HepG2 (cell line): ENCODE measurements at regions not wholly inside any gene's neighbourhood (a gene's known extent, or its start where the extent isn't known, plus 50 kb on each side); places are given as distances from the start of the nearest gene placed in this dataset.

ENCODE experiments used
- ATAC-seq: fragments of 200-7000 bp; cut with Tn5 transposase; 3 replicates; pipeline ENCODE4 v1.9.1; 2020; ENCODE audit warnings: mild to moderate bottlenecking, moderate library complexity
- BruUV-seq: library from RNA; stranded (reverse); fragments of 400-500 nt; replicated peaks from 2 replicates; lab custom pipeline; 2021; lab: Mats Ljungman, UMichigan
- CTCF ChIA-PET: fragments of 300-600 bp; formaldehyde crosslinking; extraction: SDS; loops from one replicate; lab custom pipeline; 2021; ENCODE audit warnings: low total read pairs, inconsistent platforms, low intra/inter-chr PET ratio; lab: Yijun Ruan, JAX
- POLR2A ChIA-PET: fragments of 350-600 bp; sonication (Branson Sonifier 250); formaldehyde crosslinking; loops from one replicate; lab custom pipeline; 2020; ENCODE audit warnings: antibody characterized with exemption, inconsistent platforms; lab: Yijun Ruan, JAX
- DNase-seq: peaks from one replicate; pipeline ENCODE4 v3.0.0-alpha.2; 2015; ENCODE audit warnings: low spot score
- FAIRE-seq: peaks from 3 replicates; lab custom pipeline; 2011; peaks lifted over from hg19 to GRCh38; lab: Jason Lieb, UNC
- H2AFZ ChIP-seq: one replicate; pipeline ENCODE4 v1.6.1; 2011; ENCODE audit warnings: low read length, inconsistent platforms
- H3K27ac ChIP-seq: fragments of 300-600 bp; 3 replicates; pipeline ENCODE4 v1.8.0; 2011; ENCODE audit warnings: mixed run types, mild to moderate bottlenecking, mixed read lengths, low read length, inconsistent platforms; ENCODE audit not compliant: insufficient read depth; ENCODE audit errors: extremely low read length
- H3K27me3 ChIP-seq, 2 experiments: fragments of 200-600 bp in 1 of 2; 2 replicates in 1 of 2; 3 replicates in 1 of 2; pipeline versions ENCODE4 v1.6.0 to v1.8.0; 2011; ENCODE audit warnings: low read length in 2 of 2, mild to moderate bottlenecking in 2 of 2, moderate library complexity in 2 of 2, inconsistent platforms in 1 of 2; ENCODE audit not compliant: insufficient read depth in 2 of 2, control insufficient read depth in 1 of 2
- H3K36me3 ChIP-seq, 2 experiments: fragments of 200-600 bp in 1 of 2; replicated peaks in 1 of 2; 2 replicates in 1 of 2; 3 replicates in 1 of 2; pipeline versions ENCODE4 v1.5.1 to v1.8.0; 2011; ENCODE audit warnings: low read length in 2 of 2, inconsistent platforms in 1 of 2; ENCODE audit not compliant: insufficient read depth in 2 of 2, control insufficient read depth in 1 of 2
- H3K4me1 ChIP-seq: 2 replicates; pipeline ENCODE4 v1.5.1; 2012; ENCODE audit warnings: low read length, inconsistent platforms; ENCODE audit not compliant: insufficient read depth
- H3K4me2 ChIP-seq: 2 replicates; pipeline ENCODE4 v1.6.0; 2011; ENCODE audit warnings: low read depth, low read length, inconsistent platforms
- H3K4me3 ChIP-seq, 3 experiments: fragments of 200-600 bp in 1 of 3; sonication (generic), shearing (Covaris generic) in 1 of 3; replicated peaks in 1 of 3; 2 replicates each; pipeline ENCODE4 v1.5.1; 2011 to 2016; ENCODE audit warnings: low read length in 3 of 3, inconsistent platforms in 2 of 3, low read depth in 2 of 3, mild to moderate bottlenecking in 2 of 3, control low read depth in 1 of 3, mixed read lengths in 1 of 3; ENCODE audit not compliant: insufficient read depth in 1 of 3
- H3K79me2 ChIP-seq: one replicate; pipeline ENCODE4 v1.6.1; 2011; ENCODE audit warnings: low read length, inconsistent platforms; ENCODE audit not compliant: insufficient read depth
- H3K9ac ChIP-seq: 2 replicates; pipeline ENCODE4 v1.6.0; 2011; ENCODE audit warnings: mild to moderate bottlenecking, low read depth, low read length, inconsistent platforms; ENCODE audit not compliant: insufficient read depth
- H3K9me3 ChIP-seq: 2 replicates; pipeline ENCODE4 v1.5.1; 2012; ENCODE audit warnings: mild to moderate bottlenecking, low read length
- H4K20me1 ChIP-seq: 2 replicates; pipeline ENCODE4 v1.6.0; 2011; ENCODE audit warnings: inconsistent platforms, mild to moderate bottlenecking, low read length, moderate library complexity; ENCODE audit not compliant: insufficient read depth
- FOXM1 ChIP-seq: sonication (generic); formaldehyde crosslinking; IDR thresholded peaks from 2 replicates; pipeline ENCODE4 v1.5.0; 2020; ENCODE audit warnings: missing genetic modification reagents
- FOXP1 ChIP-seq, 2 experiments: fragments of 450-650 bp in 1 of 2; IDR thresholded peaks; 2 replicates each; pipeline ENCODE4 v1.6.1; 2017 to 2018; ENCODE audit warnings: antibody characterized with exemption in 1 of 2
- MIER2 ChIP-seq: IDR thresholded peaks from 2 replicates; pipeline ENCODE4 v1.6.1; 2016; ENCODE audit warnings: missing biosample characterization, missing genetic modification reagents
- NR2C2 ChIP-seq: sonication (generic); formaldehyde crosslinking; IDR thresholded peaks from 2 replicates; pipeline ENCODE4 v1.4.0; 2020; ENCODE audit warnings: missing genetic modification reagents, mild to moderate bottlenecking, moderate library complexity, borderline replicate concordance
- TARDBP ChIP-seq: sonication (generic); formaldehyde crosslinking; IDR thresholded peaks from 2 replicates; pipeline ENCODE4 v1.8.0; 2022; ENCODE audit warnings: mild to moderate bottlenecking, missing genetic modification reagents
- THYN1 ChIP-seq: sonication (generic); formaldehyde crosslinking; IDR thresholded peaks from 2 replicates; pipeline ENCODE4 v1.8.1; 2023; ENCODE audit warnings: low read depth, mild to moderate bottlenecking, moderate library complexity, missing genetic modification reagents, borderline replicate concordance
- ZFP90 ChIP-seq: sonication (generic); formaldehyde crosslinking; IDR thresholded peaks from 2 replicates; pipeline ENCODE4 v1.8.0; 2022; ENCODE audit warnings: missing genetic modification reagents, mild to moderate bottlenecking, inconsistent platforms, borderline replicate concordance
- ZNF280B ChIP-seq: sonication (generic); formaldehyde crosslinking; IDR thresholded peaks from 2 replicates; pipeline ENCODE4 v1.5.0; 2020; ENCODE audit warnings: missing genetic modification reagents, mild to moderate bottlenecking, borderline replicate concordance
- ZNF562 ChIP-seq: sonication (generic); formaldehyde crosslinking; IDR thresholded peaks from 2 replicates; pipeline ENCODE4 v1.8.0; 2022; ENCODE audit warnings: missing genetic modification reagents, borderline replicate concordance
- WGBS: methylation state at CpG from one replicate; pipeline ENCODE4 v1.1.6; 2017; ENCODE audit warnings: low lambda C conversion rate; 5-methylcytosine and 5-hydroxymethylcytosine counted together
- in situ Hi-C: cut with HindIII; loops from 2 replicates; pipeline ENCODE4 v1.10.0; 2017; ENCODE audit warnings: low pct_unique_long_range_greater_than_20kb; ENCODE audit not compliant: extremely low pct_ligation_motif_present
- intact Hi-C: fragments of 100-400 bp; cut with micrococcal nuclease; formaldehyde crosslinking; loops from one replicate; pipeline ENCODE4 v1.10.0; 2022; ENCODE audit not compliant: unreplicated experiment

- no peak for TF ChIP-seq FOXM1
- TF ChIP-seq ZFP90 (CRISPR knock-in tag), result no peak
- no peak for TF ChIP-seq TARDBP
- no peak for TF ChIP-seq THYN1 (CRISPR knock-in tag)
- TF ChIP-seq MIER2 (CRISPR knock-in tag), result no peak
- no peak for TF ChIP-seq NR2C2 (CRISPR knock-in tag)
- no peak for TF ChIP-seq ZNF562 (CRISPR knock-in tag)
- no peak for TF ChIP-seq ZNF280B
- no peak for TF ChIP-seq FOXP1 (IDR thresholded peaks at IDR 0.05)
- no peak for TF ChIP-seq FOXP1 (CRISPR knock-in tag; IDR thresholded peaks at IDR 0.05)
- Histone ChIP-seq H2AFZ (no peak overlapping the region), H3K79me2 (no peaks in the 10 kb centered on the region), H3K9ac (no peak overlapping the region), H3K4me1 (peaks cover 17% of the 10 kb centered on the region), H3K9me3 (no peaks in the 10 kb centered on the region), H4K20me1 (no peaks in the 10 kb centered on the region), H3K4me3 (no peak overlapping the region), H3K27ac (no peak overlapping the region), H3K4me2 (no peak overlapping the region), H3K36me3 (no peaks in the 10 kb centered on the region), H3K27me3 (peaks cover 0 to 5% of the 10 kb centered on the region in 2 experiments; a peak in 2 of 5 replicates)
- CTCF ChIA-PET, result no interaction called here
- no peak for ATAC-seq
- POLR2A ChIA-PET, result no interaction called here
- no peak for DNase-seq
- intact Hi-C loops (no loop called here), in situ Hi-C loops (no loop called here)
- WGBS, result 41% methylated on average over 2 of the region's 3 CpGs
- no peak for FAIRE-seq
- BruUV-seq, result no TSS peak
Measured at GRCh38 chr15:29638011-29638410, 184.3 kb downstream of the TJP1 start.
